A673 (cell line): ENCODE measurements at regions not wholly inside any gene's neighbourhood (a gene's known extent, or its start where the extent isn't known, plus 50 kb on each side); places are given as distances from the start of the nearest gene placed in this dataset.

Experiments
- BruUV-seq: library from RNA; stranded (reverse); fragments of 400-500 nt; replicated peaks from 2 replicates; lab custom pipeline; 2021; lab: Mats Ljungman, UMichigan
- CTCF ChIA-PET: fragments of 300-600 bp; sonication (Branson Sonifier 250); formaldehyde crosslinking; loops from one replicate; lab custom pipeline; 2022; ENCODE audit warnings: antibody characterized with exemption; lab: Charles Lee
- POLR2A ChIA-PET: fragments of 300-600 bp; sonication (Branson Sonifier 250); formaldehyde crosslinking; loops from one replicate; lab custom pipeline; 2022; ENCODE audit warnings: antibody characterized with exemption; ENCODE audit not compliant: low non-redundant PET; lab: Charles Lee
- DNase-seq: peaks from one replicate; pipeline ENCODE4 v3.0.0-alpha.2; 2015; ENCODE audit warnings: low spot score
- H3K27ac ChIP-seq: fragments of 200-600 bp; sonication (generic); 2 replicates; pipeline ENCODE4 v1.5.1; 2016; ENCODE audit warnings: mixed run types, low read depth, mild to moderate bottlenecking, mixed read lengths, antibody characterized with exemption, low read length; ENCODE audit not compliant: poor library complexity, severe bottlenecking
- H3K27me3 ChIP-seq: fragments of 200-600 bp; sonication (generic); replicated peaks from 2 replicates; pipeline ENCODE4 v1.6.1; 2017; ENCODE audit warnings: mixed run types, low read depth, mild to moderate bottlenecking, mixed read lengths, antibody characterized with exemption, low read length; ENCODE audit not compliant: insufficient read depth, poor library complexity
- H3K36me3 ChIP-seq: fragments of 200-600 bp; sonication (generic); 2 replicates; pipeline ENCODE4 v1.6.1; 2016; ENCODE audit warnings: mixed run types, mild to moderate bottlenecking, mixed read lengths, antibody characterized with exemption, low read length; ENCODE audit not compliant: insufficient read depth, poor library complexity, severe bottlenecking
- H3K4me1 ChIP-seq: fragments of 200-600 bp; sonication (generic); 2 replicates; pipeline ENCODE4 v1.6.1; 2017; ENCODE audit warnings: mixed run types, mild to moderate bottlenecking, mixed read lengths, antibody characterized with exemption, low read length; ENCODE audit not compliant: insufficient read depth, poor library complexity, severe bottlenecking
- H3K4me3 ChIP-seq: fragments of 200-600 bp; sonication (generic); 2 replicates; pipeline ENCODE4 v1.5.1; 2016; ENCODE audit warnings: low read depth, mixed run types, mild to moderate bottlenecking, mixed read lengths, low read length; ENCODE audit not compliant: poor library complexity, severe bottlenecking
- H3K9me3 ChIP-seq: fragments of 200-600 bp; sonication (generic); 2 replicates; pipeline ENCODE4 v1.6.1; 2016; ENCODE audit warnings: mixed run types, low read depth, mild to moderate bottlenecking, mixed read lengths, antibody characterized with exemption, low read length; ENCODE audit not compliant: poor library complexity, severe bottlenecking
- EZH2 ChIP-seq: fragments of 200-600 bp; sonication (generic); IDR thresholded peaks from 2 replicates; pipeline ENCODE4 v1.6.1; 2017; ENCODE audit warnings: borderline replicate concordance, low read depth, mild to moderate bottlenecking, mixed read lengths, antibody characterized with exemption, low read length; ENCODE audit not compliant: poor library complexity, severe bottlenecking
- intact Hi-C: fragments of 100-400 bp; cut with micrococcal nuclease; formaldehyde crosslinking; loops from one replicate; pipeline ENCODE4 v1.10.0; 2022; ENCODE audit not compliant: unreplicated experiment
- TF ChIP-seq, protein P1 (sequence below): fragments of 300-800, 200-600 bp; sonication (generic); conservative IDR thresholded peaks from 2 replicates; pipeline ENCODE4 v1.5.1; 2017; ENCODE audit warnings: low read depth, mild to moderate bottlenecking, antibody characterized with exemption, low read length, moderate library complexity, mixed read lengths

DNA sequence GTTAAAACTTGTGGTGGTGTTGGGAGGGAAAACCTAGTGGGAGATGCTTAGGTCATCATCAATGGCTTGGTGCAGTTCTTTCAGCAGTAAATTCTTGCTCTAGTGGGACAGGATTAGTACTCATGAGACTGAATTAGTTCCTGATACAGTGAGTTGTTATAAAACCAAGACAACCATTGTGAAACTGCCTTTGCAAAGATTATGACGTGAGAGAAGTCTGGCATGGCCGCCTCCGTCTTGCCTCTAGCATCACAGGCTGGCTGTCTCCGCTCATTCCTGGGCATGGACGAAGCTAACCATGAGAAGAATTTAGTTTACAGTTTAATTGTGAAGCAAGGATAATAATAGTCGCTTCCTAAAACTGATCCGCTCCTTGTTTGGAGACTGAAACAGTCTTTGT, 186.4 kb downstream of the KIF20B start:
- no TSS peak for BruUV-seq
- Histone ChIP-seq H3K9me3 (no peaks in the 10 kb centered on the region), H3K4me3 (no peak overlapping the region), H3K36me3 (no peaks in the 10 kb centered on the region), H3K4me1 (no peaks in the 10 kb centered on the region), H3K27me3 (peaks cover 12% of the 10 kb centered on the region), H3K27ac (no peak overlapping the region)
- TF ChIP-seq EZH2, result no peak
- TF ChIP-seq, protein P1, sequence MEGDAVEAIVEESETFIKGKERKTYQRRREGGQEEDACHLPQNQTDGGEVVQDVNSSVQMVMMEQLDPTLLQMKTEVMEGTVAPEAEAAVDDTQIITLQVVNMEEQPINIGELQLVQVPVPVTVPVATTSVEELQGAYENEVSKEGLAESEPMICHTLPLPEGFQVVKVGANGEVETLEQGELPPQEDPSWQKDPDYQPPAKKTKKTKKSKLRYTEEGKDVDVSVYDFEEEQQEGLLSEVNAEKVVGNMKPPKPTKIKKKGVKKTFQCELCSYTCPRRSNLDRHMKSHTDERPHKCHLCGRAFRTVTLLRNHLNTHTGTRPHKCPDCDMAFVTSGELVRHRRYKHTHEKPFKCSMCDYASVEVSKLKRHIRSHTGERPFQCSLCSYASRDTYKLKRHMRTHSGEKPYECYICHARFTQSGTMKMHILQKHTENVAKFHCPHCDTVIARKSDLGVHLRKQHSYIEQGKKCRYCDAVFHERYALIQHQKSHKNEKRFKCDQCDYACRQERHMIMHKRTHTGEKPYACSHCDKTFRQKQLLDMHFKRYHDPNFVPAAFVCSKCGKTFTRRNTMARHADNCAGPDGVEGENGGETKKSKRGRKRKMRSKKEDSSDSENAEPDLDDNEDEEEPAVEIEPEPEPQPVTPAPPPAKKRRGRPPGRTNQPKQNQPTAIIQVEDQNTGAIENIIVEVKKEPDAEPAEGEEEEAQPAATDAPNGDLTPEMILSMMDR, result no peak
- CTCF ChIA-PET, result no interaction called here
- no peak for DNase-seq
- POLR2A ChIA-PET, result no interaction called here
- intact Hi-C loops, result no loop called here

DNA sequence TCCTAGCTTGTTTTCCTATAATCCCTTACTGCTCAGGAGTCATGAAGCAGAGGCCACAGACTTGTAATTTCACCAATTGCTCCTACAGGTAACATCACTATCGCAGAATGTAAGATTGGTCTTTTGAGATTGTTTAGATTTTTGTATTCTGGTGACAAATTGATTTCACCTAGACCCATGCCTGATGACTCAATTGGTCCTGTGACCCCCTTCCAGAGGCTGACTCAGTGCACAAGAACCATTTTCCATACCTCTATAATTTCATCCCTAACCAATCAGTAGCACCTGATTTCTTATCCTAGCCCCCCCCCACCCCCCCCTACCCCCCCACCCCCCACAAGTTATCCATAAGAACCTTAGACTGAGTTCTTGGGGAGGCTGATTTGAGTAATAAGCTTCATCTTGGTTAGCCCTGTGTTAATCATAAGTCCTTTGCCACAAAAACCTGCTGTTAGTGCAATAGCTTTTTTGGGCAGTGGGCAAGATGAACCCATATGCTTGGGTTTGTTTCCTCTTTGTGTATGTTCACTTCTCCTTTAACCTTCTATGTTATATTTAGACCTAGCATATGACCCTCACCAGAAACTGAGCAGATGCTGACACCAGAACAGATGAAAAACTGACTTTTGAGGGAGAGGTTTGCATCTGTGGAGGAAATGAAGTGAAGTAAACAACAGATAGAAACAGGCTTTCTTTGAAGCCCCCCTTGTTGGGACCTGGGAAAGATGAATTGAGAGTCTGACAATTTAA, 187.1 kb downstream of the KIF20B start:
- POLR2A ChIA-PET, result no interaction called here
- H3K27ac ChIP-seq, result no peak overlapping the region
- CTCF ChIA-PET, result no interaction called here
- H3K4me1 ChIP-seq, result no peaks in the 10 kb centered on the region
- intact Hi-C loops, result no loop called here
- BruUV-seq, result no TSS peak
- TF ChIP-seq EZH2, result no peak
- TF ChIP-seq, protein P1, result no peak
- no peak overlapping the region for H3K4me3 ChIP-seq
- no peak for DNase-seq
- H3K36me3 ChIP-seq, result no peaks in the 10 kb centered on the region
- peaks cover 11% of the 10 kb centered on the region for H3K27me3 ChIP-seq
- no peaks in the 10 kb centered on the region for H3K9me3 ChIP-seq

DNA sequence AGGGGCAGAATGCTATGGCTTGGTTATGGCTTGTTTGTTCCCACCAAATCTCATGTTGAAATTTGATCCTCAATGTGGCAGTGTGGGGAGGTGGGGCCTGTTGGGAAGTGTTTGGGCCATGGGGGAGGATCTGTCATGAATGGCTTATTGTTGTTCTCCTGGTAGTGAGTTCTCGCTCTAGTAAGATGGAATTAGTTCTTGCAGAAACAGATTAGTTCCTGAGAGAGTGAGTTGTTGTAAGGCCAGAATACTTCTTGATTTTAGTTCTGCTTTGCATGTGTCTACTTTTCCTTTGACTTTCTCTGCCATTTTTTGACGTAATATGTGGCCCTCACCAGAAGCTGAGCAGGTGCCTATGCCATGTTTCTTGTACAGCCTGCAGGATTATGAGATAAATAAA, 188.2 kb downstream of the KIF20B start:
- CTCF ChIA-PET, result no interaction called here
- Histone ChIP-seq H3K27me3 (peaks cover 8% of the 10 kb centered on the region), H3K4me1 (no peaks in the 10 kb centered on the region), H3K36me3 (no peaks in the 10 kb centered on the region), H3K9me3 (no peaks in the 10 kb centered on the region), H3K4me3 (no peak overlapping the region), H3K27ac (no peak overlapping the region)
- intact Hi-C loops, result no loop called here
- POLR2A ChIA-PET, result no interaction called here
- BruUV-seq, result no TSS peak
- TF ChIP-seq EZH2, result no peak
- TF ChIP-seq, protein P1, result no peak
- DNase-seq, result no peak
